ENCODE measurements at regions not wholly inside any gene's neighbourhood (a gene's known extent, or its start where the extent isn't known, plus 50 kb on each side); places are given as distances from the start of the nearest gene placed in this dataset.

- DNase-seq, result no peak
These were observed 295.0 kb upstream of the RORA start for GRCh38 chr15:61524086-61524485.

GRCh38 chr15:61522411-61522810 is 293.3 kb upstream of the RORA start:
- peak in 1 of 5 donors; percentile 12 for DNase-seq

- no peak for DNase-seq
These were observed 292.9 kb upstream of the RORA start for GRCh38 chr15:61521953-61522352.

DNA sequence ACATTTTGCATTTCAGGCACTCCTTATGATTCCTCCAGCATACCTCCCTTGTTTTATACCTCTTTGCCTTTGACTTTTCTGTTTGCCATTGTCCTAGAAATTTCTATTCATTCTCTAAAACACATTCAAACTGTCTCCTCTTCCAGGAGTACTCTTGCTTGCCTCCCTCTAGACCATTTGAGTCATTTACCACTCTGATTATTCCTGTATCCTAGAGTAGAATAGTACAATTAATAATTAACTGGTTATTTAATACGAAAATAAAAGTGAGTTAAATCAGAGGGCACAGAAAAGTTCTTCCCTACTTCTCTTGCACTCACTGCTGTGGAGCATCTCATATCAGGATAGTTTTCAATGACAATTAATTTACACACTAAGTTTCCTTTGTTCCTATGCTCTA is 290.2 kb upstream of the RORA start:
- no peak for DNase-seq

DNA sequence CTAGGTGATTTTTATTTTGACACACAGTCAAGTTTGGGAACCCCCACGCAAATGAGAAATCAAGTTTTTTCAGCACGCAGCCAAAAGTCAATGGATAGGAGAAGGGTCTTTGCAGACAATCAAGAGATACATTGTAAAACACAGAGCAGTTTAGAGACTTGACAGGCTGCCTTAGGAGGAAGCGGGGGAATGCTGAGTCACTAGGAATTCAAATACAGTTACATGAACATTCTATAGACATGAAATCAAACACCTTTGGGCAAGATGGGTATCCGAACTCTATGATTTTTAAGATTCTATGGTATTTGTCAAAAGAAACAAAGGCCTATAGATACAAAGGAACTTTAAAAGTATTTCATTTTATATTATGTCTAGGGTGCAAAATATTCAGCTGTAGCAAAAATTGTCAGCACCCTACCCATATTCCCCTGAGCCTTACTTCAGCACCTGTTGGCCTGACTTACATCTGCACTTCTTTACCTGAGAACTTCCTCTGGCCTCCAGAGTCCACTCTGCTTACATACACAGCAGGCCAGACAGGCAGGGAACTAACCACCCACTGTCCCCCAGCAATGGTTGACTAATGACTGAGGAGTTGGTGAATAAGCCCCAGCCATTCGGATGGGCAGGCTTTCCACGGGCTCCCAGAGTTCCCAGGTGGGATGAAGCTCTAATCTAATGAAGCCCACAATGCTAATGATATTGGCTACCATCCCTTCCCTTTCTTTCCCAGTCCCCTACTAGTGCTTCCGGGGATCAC is 289.3 kb upstream of the RORA start:
- no peak for DNase-seq

GRCh38 chr15:61517776-61518175 is 288.7 kb upstream of the RORA start:
- no peak for DNase-seq

DNA sequence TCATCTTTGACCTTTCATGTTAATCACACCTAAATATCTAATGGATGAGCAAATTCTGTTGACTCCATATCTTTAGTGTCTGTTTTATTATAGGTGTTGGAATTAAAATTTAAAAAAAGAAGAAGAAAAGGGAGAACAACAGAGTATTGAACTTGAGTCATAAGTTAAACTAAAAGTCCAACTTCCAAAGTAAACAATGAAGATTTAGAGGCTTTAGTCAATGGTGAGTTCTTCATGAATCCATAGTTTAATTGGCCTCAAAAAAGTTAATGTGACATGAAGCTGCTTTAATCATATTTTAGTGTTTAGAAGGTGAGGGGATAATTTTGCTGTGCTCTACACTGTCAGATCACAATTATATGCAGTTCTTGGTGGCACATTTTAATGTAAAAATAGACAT is 288.2 kb upstream of the RORA start:
- DNase-seq, result no peak

- DNase-seq, result no peak
These were observed 282.7 kb upstream of the RORA start for GRCh38 chr15:61511756-61512155.

DNA sequence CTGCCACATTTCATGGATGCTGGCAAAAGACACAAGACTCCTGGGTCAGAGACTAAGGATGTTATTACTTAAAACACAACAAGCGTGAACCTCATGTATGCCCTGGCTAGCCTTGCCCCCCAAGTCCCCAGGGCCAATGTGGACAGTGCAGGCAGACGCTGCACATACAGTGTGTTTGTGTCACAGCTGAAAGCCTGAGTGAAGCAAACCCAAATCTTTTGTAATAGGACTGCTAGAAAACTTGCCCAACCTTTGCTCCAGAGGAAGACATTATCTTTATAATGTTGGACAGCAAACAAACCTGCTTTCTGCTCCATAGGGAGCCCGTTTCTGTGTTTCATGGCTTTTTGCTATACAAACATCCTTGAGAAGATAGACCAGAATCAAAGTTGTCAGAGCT is 282.0 kb upstream of the RORA start:
- no peak for DNase-seq

DNA sequence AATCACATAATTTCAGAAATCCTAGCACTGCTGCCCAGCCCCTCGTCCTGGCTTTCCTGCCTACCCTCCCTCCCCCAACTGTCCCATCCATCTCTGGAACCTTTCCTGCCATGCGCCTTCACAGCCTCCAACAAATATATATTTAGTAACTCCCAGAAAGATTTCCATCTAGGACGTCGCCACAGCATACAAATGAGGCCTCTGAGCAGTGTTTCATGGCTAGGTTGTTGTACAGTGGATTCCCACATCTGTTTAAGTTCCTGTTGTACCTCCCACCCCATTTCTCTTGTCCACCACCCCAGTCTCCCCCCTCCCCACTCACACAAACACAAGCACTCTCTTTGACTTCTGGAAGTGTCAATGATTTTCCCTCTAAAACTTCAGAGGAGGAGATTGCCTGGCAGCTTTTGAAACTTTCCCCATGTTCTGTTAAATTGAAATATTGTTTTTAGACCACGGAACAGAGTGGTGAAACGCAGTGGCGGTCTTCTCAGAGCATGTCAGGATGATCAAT is 280.3 kb upstream of the RORA start:
- no peak for DNase-seq

DNA sequence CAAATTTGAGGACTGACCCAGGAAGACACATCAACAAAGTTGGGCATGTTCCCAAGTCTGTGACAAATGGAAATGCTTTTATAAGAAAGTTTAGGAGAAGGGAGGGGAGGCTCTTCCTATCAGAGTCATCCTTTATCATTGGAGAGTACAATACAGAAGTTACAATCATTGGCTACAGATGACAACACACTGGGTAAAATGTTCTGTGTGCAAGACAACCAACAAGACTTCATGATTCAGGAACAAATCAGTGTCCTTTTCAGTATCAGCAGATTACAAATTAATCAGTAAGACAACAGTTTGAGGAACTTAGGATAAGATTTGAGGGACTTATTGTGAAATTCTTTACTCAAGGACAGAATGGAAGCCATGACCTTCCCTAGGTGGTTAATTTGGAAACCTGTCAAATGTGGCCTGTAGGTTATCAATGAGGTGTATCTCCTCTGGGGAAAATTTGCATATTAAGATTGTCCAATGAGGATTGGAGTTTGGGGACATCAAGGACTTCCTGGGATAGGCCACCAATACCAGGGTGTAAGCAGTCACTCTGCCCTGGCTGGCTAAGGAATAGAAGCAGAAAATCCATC is 274.4 kb upstream of the RORA start:
- no peak for DNase-seq

DNA sequence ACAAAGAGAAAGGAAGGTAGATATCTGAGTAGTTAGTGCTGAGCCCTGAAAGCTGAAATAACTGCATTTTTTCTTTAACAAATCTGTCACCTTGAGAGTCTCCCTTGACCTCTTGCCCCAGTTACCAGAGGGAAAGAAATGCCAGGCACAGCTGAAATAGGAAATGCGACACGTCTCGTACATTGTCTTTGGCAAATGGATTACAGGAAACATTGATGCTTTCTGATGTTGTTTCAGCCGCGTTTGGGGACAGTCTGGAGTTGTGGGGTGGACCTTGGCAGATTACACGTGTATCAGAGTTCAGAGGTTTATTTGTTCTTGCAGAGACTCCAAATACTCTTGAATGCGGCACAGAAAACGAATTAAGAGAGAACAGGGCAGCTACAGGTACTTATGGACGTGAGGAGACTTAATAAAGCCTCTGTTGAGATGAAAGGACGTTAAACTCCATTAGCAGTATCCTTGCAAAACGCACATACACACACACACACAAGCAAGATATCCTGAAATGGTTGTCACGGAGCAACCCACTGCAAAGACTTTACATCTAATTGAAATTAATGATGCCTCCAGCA is 272.8 kb upstream of the RORA start:
- DNase-seq, result no peak

- DNase-seq, result no peak
These were observed 272.0 kb upstream of the RORA start for GRCh38 chr15:61500951-61501620.

- no peak for DNase-seq
These were observed 271.4 kb upstream of the RORA start for GRCh38 chr15:61500523-61500922.

DNA sequence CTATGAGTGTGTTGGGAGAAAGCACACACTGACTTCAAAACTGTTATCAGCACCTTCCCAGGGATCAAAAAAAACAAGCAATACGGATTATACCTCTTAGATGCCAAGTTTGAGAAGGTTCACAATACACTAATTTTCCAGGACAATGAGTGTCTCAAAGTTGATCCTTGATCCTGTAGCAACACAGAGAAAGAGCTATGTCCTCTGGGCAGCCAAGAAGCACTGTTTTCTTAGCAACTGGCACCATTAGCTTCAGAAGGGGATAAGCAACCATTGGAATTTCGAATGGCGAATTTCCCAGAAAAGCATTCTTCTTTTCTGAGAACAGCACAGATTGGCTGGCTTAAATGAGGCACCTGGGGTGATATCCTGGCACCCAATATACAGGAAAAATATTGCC is 270.3 kb upstream of the RORA start:
- no peak for DNase-seq

- DNase-seq, result no peak
These were observed 260.5 kb upstream of the RORA start for GRCh38 chr15:61489571-61489970.

DNA sequence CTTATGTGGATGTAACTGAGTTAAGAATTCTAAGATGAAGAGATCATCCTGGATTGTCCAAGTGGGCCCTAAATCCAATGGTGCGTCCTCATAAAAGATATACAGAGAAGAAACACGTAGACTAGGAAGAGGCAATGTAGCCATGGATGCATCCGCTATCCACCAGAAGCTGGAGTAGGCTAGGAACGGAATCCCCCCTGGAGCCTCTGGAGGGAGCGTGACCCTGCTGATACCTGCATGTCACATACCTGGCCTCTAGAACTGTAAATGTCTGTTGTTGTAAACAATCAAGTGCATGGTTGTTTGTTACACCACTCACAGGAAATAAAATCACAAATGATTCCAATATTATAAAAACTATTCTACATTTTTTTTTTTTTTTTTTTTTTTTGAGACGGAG is 254.5 kb upstream of the RORA start:
- no peak for DNase-seq

GRCh38 chr15:61481886-61482285 is 252.8 kb upstream of the RORA start:
- DNase-seq, result no peak

GRCh38 chr15:61480863-61481262 is 251.8 kb upstream of the RORA start:
- no peak for DNase-seq

- no peak for DNase-seq
These were observed 251.2 kb upstream of the RORA start for GRCh38 chr15:61480295-61480694.

DNA sequence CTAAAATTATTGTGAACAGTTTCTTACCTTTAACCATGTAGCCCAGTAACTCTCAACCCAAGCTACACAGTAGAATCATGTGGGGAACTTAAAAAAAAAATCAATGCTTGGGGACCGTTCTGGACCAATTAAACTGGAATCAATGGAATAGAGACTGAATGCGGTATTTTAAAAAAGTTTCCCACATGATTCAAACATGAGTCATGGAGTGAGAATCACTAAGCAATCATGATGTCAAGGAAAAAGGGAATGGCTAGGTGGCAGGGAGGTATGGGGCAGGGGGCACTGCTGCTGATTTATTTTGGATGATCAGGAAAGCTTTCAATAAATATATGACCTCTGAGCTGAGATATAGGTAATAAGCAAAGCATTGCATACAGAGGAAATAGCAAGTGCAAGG is 250.5 kb upstream of the RORA start:
- DNase-seq, result no peak

DNA sequence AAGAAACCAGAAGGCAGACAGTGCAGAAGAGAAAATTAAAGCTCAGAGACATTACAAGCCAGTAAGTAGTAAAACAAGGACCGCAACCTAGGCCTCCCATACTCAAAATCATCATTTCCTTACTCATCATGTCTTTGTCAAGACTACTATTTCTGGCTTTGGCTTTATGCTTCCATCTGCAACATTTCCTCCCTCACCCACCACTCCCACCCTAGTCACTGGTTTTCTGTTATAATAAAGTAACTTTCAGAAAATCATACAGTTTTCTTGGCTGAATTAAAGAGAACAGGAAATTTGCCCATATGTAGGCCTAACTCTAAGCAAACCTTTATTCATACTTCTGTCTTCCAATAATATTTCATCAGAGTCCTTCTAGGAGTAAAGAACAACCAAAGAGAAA is 247.6 kb upstream of the RORA start:
- no peak for DNase-seq

GRCh38 chr15:61474796-61475195 is 245.7 kb upstream of the RORA start:
- DNase-seq, result no peak

DNA sequence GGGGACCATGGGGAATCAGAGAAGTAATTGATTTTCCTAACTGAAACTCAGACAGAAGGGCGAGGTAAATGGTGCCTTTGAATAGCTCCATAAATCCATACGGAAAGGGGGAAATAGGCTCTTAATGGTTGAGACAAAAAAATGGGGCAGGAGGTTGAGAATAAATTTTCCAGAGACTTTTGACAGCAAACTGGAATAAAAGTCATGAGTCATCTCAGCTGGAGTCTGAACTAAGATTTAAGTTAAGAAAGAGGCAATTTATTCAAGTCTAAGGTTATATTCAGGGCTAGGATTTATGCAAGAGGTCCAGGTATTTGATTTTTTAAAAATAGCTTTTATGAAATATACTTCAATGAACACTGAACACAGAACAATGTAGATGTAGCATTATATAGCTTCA is 238.7 kb upstream of the RORA start:
- no peak for DNase-seq
